Left ventricle myocardium superior (tissue), 1 donor: ENCODE measurements at regions not wholly inside any gene's neighbourhood (a gene's known extent, or its start where the extent isn't known, plus 50 kb on each side); places are given as distances from the start of the nearest gene placed in this dataset.
"Not testable (repeated sequence)": the region's sequence is repeated elsewhere in the genome, so short reads cannot be mapped to it uniquely, and the experiment has no call there.

Source experiments
- ATAC-seq: fragments of 200-7000 bp; cut with Tn5 transposase; one replicate; pipeline ENCODE4 v1.9.1; 2020; ENCODE audit warnings: mild to moderate bottlenecking, moderate library complexity
- DNase-seq: peaks from one replicate; pipeline ENCODE4 v3.0.0-alpha.2; 2020
- intact Hi-C: fragments of 100-400 bp; cut with micrococcal nuclease; formaldehyde crosslinking; loops from one replicate; pipeline ENCODE4 v1.11.0; 2022
- donor health status: DM: no; HTN: yes; CAD: no; lungs with severe emphysema.

DNA sequence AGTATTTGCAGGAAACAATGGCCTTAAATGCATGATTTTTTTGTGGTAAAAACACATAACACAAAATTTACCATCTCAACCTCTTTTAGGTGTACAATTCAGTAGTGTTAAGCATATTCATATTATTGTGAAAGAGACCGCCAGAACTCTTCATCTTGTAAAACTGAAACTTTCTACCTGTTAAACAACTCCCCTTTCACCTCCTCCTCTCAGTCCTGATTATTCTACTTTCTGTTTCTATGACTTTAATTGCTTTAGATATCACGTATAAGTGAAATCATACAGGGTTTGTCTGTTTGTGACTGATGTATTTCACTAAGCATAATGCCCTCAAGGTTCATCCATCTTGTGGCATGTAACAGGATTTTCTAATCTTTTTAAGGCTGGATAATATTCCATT, 353.4 kb downstream of the ADAMTS20 start:
- DNase-seq (no peak), ATAC-seq (no peak)
- intact Hi-C loops: no loop called here

DNA sequence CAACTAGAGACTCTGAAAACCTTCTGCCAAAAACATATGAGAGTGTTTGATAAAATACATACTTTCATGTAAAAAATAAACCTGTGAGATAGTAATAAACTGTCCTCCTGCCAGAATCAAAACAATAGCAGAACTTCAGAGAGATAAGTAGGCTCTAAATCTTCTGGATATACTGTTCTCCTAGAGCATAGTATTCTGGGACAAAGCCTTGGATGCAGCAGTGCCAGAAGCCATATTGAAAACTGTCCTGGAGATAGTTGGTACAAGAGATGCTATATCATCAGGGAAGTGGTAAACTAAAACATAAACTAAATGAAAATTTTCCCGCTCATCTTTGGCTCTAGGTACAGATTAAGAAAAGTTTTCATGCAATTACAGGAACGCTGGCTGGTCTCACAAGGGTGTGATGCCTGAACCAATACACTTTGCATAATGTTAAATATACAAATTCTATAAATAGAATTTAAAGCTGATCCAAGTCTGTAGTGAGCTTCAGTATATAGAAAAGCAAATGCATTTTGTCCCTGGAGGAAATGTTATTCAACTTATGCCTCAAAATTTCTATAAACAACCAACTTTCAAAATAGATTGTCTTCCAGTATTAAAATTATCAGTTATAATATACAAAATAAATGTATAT, 355.6 kb downstream of the ADAMTS20 start:
- ATAC-seq (no peak), DNase-seq (no peak)
- intact Hi-C loops: no loop called here

DNA sequence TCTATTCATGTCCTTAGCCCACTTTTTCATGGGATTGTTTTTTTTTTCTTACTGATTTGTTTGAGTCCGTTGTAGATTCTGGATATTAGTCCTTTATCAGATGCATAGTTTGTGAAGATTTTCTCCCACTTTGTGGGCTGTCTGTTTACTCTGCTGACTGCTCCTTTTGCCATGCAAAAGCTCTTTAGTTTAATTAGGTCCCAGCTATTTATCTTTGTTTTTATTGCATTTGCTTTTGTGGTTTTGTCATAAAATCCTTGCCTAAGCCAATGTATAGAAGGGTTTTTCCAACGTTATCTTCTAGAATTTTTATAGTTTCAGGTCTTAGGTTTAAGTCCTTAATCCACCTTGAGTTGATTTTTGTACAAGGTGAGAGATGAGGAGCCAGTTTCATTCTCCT, 358.9 kb downstream of the ADAMTS20 start:
- ATAC-seq, DNase-seq, intact Hi-C loops: not testable (repeated sequence)

DNA sequence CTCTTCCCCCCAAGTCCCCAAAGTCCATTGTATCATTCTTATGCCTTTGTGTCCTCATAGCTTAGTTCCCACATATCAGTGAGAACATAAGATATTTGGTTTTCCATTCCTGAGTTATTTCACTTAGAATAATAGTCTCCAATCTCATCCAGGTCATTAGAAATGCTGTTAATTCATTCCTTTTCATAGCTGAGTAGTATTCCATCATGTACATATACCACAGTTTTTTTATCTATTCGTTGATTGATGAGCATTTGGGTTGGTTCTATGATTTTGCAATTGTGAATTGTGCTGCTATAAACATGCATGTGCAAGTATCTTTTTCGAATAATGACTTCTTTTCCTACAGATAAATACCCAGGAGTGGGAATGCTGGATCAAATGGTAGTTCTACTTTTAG, 359.6 kb downstream of the ADAMTS20 start:
- DNase-seq, ATAC-seq, intact Hi-C loops: not testable (repeated sequence)

DNA sequence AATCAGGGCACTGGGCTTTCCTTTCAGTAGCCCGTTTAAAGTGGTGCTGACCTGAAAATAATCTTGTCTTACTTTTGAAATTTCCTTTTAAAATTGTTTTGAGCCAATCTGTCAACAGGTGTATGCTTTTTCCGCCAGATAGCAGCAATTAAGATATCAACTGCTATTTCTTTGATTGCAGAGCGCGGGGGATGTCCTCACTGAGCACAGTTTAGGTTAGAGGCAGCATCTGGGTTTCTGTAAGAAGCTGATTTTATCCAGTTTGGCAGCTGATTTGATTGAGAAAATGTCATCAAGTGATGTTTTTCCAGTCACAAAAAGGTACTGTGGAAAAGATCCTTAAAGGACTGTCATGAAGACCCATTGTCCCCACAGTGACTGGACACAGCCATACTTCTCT, 371.8 kb downstream of the ADAMTS20 start:
- ATAC-seq (no peak), DNase-seq (no peak)
- intact Hi-C loops: no loop called here

DNA sequence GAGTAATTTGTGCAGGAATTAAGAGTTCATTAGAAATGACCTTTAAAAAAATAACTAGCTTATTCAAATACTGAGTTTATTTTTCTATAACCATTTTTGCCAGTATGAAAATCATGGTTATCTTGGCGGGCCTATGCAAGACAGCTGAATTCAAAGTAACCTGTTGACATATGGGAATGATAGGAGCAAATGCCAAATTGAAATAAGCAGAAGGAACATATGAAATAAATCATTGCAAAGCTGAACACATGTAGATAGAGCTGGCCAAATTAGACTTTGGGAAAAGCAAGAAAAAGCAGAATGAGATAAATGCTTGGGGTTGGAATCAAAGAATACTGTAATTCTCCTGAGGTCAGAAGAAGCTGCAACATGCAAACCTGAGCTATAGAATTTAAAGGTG, 372.5 kb downstream of the ADAMTS20 start:
- intact Hi-C loops: no loop called here
- ATAC-seq: no peak

DNA sequence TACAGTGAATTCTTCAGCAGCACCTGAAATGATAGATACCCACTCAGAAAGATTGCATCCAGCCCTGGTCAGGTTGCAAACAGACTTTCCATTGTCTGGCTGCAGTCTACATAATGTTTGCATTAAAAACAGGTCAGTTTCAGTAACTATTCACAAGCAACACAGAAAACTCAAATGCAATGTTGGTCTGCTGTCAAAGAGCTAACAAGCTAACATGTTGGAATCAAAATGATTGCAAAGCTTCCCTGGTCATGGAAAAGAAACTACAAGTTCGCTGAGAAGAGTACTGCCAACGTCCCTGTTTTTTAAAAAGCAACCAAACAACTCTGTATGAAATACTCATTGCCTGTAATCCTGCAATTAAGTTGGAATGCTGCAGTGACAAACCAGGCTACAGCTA, 374.7 kb downstream of the ADAMTS20 start:
- intact Hi-C loops: no loop called here
- DNase-seq (no peak), ATAC-seq (no peak)

More for the DNA sequence above, 372.5 kb downstream of the ADAMTS20 start:
- no peak for DNase-seq

DNA sequence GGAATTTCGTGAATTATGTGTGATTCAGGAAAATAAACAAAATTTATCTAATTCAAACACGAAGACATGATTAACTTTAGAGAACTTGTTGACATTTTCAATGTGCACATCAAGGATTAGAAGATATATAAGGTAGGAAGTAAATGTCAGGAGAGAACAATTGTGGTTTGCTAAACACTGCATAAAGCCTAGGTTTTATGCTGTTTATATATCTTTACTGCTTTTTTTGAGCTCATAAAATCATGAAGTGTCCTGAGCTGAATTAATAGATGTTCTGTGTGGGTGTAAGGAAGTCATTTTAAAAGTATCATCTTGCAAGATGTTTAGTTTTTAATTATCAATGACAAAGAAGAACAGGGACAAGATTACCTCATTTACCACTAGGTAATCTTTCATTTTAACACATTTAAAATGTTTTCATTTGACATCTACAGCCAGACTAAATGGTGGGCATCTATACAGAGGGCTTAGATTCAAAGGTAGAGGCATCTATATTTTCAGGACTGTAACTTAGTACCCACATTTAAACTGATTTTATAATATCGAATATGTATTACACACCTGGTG, 382.8 kb downstream of the ADAMTS20 start:
- intact Hi-C loops: no loop called here
- no peak for ATAC-seq
- DNase-seq: no peak

DNA sequence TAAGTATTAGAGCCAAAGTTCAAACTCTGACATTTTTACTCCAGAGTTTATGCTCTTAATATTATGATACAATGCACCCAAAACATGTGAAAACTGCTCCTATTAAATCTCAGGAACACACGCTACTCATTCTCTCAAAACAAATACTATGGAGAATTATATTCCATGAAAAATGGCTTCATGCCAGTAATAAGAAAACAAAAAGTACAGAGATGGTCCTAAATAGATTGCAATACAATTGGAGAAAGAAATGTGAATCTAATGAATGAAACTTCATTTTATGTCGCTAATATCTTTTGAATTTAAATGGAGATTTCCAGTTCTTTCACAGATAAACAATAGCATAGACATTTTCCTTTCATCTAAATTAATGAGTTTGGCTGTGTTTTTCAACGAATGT, 384.3 kb downstream of the ADAMTS20 start:
- DNase-seq (no peak), ATAC-seq (no peak)
- intact Hi-C loops: no loop called here

DNA sequence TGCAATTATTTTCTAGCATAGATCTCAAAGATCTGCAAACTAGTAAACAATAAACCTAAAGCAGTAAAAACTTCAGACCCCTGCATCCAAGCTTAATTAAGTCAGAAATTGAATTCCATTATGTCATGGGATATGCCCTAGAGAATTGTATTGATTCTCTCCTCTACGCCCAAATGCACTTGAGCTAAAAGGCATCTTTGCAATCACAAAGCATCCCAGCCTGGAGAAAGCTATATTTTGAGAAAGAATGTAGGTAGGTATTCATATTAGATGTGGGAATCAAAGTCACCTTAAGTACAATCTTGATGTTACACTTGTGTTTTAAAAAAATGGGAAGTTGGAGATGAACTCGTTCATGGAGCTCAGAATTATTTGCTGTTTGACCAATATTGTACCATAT, 386.7 kb downstream of the ADAMTS20 start:
- ATAC-seq (no peak), DNase-seq (no peak)
- intact Hi-C loops: no loop called here

DNA sequence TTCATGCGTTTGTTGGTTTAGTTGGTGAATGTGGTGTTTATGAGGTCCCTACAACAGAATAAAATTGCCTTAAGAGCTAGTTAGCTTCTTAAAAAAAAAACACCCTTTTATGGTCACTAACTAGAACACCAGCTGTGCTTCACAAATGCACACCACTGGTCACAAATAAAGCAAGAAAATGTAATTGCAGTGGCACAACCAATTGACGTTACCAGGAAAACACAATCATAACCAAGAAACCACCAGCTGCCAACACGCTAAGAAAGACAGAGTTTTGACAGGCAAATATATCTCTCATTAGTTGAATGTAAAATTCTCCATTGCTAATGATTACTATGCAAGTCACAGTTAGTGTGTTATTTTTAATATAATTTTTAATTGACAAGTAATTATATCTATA, 389.9 kb downstream of the ADAMTS20 start:
- ATAC-seq (no peak), DNase-seq (no peak)
- intact Hi-C loops: no loop called here

DNA sequence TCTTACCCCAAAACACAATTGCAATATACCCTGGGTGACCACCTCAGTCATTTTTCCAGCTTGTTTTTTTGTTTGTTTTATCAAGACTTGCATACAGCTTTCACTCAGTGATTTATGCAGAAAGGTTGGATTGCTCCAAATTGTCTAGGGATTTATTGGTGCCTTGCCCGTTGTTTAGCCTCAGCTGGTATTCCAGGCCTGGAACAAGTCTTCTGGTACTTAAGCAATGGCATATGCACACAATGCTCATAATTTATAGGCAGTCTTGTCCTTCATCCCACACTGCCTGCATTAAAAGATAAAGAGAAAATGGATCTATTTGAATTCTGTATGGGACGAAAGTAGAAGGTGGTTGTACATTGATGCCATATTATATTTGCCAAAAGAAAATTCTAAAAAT, 392.5 kb downstream of the ADAMTS20 start:
- intact Hi-C loops: no loop called here
- no peak for DNase-seq
- no peak for ATAC-seq

DNA sequence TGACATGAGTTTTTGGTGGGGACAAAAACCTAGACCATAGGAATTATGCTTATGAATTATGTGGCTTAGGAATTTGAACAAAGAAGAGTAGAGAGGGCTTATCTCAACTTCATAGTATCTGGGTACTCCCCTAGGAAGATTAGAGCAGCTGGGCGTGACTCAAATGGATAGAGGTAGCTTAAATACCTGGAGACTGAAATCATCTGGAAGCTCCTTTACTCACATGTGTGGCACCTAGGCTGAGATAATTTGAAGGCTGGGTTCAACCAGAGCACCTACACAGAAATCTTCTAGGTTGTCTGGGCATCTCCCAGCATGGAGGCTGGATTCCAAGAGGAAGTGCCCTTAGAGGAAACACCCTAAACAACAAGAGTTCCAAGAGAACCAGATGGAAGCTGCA, 393.9 kb downstream of the ADAMTS20 start:
- intact Hi-C loops: no loop called here
- ATAC-seq: no peak
- no peak for DNase-seq

DNA sequence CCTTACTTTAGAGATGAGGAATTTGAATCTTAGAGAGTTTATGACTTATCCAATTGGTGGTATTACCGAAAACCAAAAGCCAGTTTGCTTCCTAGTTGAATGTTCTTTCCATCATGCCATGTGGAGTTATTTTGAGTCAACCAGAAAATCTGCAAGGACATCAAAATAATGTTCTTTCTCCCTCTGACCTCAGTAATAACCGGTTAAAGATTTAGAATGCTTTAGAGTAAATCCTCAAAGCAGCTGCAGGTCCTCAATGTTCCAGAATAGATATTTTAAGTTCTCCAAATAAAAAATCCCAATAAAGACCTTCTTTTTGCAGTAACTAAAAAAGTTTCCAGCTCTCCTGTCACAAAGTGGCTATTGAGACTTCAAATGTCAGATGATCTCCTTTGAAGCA, 396.6 kb downstream of the ADAMTS20 start:
- DNase-seq: no peak
- intact Hi-C loops: no loop called here
- ATAC-seq: no peak

DNA sequence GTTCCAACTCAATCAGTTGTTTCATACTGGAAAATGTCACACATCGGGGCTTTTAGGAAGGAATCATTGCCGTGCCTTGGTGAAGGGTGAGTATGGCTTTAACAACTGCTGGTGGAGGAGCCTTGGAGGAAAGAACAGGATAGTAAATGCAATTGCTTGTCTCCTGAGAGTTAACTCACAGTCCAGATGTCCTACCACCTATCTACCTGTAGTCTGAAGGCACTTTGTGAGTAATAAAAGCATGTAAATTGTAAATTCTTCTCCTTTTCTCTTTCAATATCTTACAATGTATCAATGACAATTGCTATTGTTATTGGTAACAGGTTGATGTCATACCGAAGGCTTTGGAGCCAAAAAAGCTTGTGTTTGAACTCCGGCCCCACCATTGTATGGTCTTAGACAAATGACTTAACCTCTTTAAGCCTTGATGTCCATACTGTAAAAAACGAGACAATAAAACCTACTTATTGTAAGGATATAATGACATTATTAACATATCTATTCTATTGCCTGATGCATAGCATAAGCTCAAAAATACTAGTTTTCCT, 397.4 kb downstream of the ADAMTS20 start:
- no peak for DNase-seq
- intact Hi-C loops: no loop called here
- ATAC-seq: no peak

DNA sequence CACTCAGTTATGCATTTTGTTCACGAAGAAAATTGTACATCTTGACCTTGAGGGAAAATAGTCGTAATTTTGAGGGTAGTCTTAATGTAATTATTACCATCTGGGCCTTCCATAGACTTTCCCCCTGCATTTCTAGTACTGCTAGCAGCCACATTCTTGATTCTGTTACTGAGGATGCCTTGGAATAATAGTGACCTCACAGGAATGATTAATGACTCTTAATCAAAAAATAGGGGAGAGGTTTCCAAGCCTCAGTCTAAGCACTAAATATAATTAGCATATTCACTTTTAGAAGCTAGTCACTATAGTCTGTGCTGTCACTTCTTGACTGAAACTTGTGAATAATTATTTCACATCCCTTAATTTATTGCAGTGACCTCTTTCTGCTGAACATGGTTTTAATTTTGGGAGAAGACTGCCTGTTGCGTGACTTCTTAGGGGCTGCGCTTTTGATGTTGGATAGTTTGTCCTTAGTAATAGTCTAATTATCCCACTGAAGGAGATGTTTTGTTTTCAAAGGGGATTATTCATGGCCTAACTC, 400.5 kb downstream of the ADAMTS20 start:
- intact Hi-C loops: no loop called here
- DNase-seq (no peak), ATAC-seq (no peak)

DNA sequence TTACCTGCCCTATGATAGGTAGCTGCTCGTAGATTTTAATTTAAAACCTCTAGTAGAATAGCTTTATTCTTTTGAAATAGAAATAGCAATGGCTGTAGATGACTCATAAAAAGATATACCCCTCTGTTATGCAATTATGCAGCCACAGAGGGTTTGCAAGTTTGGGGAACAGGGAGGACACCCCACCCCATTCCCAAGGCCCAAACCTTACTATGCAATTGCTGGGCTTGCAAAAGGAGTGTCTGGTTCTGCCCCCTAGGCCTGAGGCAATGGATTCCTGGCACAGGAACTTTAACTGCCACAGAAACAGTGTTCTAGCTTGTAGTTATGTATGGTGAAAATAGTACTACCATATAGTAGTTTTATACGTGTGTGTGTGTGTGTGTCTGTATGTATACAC, 403.3 kb downstream of the ADAMTS20 start:
- ATAC-seq (no peak), DNase-seq (no peak)
- intact Hi-C loops: no loop called here

DNA sequence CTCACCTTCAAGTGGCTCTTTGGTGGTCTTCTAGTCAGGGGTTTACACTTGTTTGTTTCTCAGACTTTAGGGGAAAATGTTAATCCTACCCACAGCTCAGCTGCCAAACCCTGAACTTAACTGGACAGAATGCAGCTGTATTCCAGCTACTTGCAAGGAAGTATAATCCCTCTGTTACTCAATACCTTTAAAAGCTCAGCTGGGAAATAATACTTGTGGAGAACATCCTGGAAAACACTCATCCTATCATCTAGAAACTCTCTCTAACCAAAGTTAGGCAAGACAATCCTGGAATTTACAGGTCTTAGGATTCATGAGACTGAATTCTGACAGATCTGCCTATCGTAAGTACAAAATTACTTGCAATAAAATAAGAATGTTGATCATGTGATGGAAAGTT, 404.1 kb downstream of the ADAMTS20 start:
- intact Hi-C loops: no loop called here
- DNase-seq (no peak), ATAC-seq (no peak)

DNA sequence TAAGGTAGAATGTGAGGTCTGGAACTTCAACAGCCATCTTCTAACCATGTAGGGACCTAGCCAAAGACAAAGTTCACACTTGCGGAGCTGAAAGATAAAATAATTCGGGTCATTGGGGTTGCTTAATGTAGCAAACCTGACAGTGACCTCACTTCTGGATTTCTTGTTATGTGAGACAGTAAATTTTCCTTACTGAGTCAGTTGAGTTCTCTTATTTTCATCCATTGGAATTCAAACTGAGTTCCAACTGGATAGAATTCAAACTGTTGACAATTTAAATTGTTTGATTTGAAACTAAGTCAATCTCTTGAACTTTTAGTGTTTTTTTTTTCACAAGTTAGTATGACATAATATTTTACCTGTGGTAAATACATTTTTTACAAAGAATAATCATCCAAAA, 406.5 kb downstream of the ADAMTS20 start:
- intact Hi-C loops: no loop called here
- DNase-seq (no peak), ATAC-seq (no peak)

DNA sequence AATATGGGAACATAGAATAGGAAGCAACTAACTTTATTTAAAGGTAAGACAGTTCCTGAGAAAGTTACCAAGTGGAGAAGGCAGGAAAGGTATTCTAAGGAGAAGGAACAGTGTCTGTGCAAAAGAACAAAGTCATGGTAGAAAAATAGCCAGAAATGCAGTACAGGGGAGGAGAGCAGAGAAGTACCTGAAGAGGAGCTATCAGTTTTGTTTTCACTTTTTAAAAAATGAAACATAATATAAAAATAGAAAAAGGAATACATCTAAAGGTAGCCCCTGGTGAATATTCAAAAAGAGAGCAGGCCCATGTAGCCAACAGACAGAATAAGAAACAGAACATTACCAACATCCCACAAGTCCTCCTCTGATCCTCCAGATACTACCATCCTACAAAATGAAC, 408.7 kb downstream of the ADAMTS20 start:
- intact Hi-C loops: no loop called here
- ATAC-seq: no peak
- DNase-seq: no peak

DNA sequence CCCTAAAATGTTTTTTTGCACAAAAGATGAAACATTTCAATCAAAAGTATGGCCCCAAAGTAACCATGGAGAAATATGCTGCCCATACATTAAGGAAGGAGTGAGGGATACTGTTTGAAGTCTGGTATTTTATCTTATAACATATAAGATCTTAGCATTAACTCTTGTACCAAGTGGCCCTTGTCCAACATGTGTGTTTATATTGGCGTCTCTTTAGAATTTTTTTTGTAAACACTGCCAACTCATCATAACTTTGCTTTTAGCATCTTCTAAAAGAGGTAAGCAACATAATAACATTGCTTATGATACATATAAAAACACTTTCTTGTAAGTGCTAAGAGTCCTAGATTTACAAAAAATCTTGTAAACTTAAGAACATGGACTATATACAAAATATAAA, 419.7 kb downstream of the ADAMTS20 start:
- intact Hi-C loops: no loop called here
- ATAC-seq (no peak), DNase-seq (no peak)
